NCI-H446 (cell line): ENCODE measurements at regions not wholly inside any gene's neighbourhood (a gene's known extent, or its start where the extent isn't known, plus 50 kb on each side); places are given as distances from the start of the nearest gene placed in this dataset.

Experiments
- DNase-seq, 2 experiments: peaks; one replicate each; lab custom pipeline; 2025; lab: John Stamatoyannopoulos, UW

DNA sequence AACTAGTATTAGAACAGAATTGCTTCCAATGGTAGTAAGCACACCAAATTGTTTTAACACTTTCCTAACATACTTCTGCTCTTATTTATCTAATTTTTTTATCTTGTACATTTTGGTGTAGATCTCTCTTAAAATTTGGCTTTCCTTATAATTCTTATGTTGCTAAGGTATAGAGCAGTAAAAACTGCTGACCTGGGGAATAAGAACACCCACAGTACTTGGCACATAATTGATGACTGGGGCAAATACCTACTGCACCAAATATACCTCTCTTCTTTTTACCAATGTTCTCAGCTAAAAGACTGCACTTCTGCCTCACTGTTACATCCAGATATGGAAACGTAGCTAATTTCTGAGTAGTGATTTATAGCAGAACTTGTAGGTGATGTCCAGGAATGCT is 642.2 kb downstream of the LIG4 start:
- no peak for DNase-seq

DNA sequence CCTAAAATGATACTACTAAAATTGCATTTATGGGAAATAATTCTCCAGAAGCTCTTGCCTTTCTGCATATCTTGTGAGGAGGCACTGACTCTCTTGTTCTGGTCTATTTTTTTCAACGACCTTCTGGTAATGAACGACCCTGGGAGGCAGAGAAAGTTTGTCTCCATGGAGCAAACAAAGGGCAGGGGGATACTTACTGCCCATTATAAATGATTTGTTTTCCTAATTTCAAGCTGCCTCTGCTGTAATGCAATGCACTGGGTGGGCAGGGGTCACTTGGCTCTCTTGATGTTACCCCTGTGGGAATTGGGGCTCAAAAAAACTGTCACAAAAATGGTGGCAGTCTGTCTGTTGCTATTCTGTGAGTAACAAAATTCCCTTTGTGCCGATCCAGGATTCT is 643.2 kb downstream of the LIG4 start:
- no peak for DNase-seq

DNA sequence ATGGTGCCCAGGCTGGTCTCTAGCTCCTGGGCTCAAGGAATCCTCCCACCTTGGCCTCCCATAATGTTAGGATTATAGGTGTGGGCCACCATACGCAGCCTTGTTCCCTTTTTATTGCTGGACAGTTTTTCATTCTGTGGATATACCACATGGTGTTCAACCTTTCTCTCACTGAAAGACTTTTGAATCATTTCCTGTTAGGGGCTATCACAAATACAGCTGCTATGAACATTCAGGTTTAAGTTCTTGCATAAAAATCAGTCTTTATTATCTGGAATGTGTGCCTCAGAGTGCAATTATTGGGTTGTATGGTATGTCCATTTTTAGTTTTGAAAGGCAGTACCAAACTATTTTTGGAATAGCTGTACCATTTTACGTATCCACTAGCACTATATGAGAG is 647.2 kb downstream of the LIG4 start:
- DNase-seq, result no peak

DNA sequence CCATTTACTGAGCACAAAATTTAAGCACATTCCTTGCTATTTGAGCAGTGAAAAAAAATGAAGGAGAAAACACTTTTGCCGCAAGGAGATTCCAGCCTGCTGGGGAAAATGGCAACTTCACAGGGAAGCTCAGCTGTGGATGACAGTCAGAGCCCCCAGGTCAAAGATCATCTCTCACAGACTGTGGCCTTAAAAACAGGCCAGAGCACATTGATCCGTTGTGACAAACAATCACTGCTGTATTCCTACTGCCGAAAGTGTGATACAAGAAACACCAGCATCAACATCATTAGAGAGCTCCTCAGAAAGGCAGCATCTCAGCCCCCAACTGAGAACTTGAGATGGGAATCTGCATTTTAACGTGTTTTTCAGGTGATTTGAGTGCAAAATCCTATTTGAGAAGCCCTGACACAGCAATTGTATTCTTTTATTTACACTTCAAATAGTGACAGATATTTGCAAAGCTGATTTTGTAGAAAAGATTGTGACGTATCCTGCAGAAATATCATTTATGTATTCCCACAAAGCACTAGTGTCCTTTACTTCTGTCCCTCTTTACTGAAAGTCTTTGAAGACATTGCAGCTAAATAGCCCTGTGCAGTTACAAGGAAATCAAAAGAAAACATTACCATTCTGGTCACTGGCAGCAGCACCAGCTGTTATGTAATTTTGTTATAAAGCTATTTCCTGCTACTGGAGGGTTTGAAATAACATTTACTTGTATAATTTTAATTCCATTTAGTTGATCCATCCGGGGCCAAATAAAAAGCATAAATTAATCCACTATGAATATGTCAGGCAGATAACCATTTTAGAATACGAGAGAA is 652.0 kb downstream of the LIG4 start:
- no peak for DNase-seq

DNA sequence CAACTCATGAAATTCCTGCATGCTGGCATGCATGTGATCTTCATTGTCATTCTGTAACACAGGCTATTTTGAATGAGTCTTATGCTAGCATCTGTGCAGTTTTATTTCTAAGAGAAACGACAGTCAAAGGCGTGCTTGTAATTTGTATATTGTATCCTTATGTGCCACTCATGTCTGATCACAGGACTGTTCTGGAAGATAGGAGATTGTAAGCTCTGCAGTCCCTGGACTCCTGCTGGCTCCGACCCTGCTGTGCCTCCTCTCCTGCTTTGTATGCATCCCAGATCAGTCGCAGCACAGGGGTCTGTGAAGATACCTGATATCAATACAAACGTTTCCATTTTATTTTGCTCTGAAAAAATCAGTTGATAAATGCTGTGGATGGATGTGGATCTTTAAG is 653.1 kb downstream of the LIG4 start:
- no peak for DNase-seq

DNA sequence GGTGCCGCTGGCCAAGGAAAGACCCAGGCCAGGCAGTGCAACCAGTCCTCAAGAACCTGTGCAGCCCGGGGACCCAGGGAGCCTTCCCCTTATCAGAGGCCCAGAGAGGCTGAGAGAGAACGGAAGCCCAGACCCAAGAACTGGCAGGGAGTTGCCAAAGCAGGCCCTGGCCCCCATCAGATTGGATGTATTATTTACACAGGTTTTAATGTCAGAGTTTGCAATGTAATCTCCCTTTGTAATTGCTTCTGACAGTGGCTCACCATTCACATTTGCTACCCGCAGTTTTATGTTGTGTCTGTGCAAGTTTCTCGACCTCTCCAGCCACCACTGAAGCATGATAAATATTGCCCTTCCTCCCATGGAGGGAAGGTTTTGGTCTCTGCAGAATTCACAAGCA is 660.9 kb downstream of the LIG4 start:
- DNase-seq, result no peak

DNA sequence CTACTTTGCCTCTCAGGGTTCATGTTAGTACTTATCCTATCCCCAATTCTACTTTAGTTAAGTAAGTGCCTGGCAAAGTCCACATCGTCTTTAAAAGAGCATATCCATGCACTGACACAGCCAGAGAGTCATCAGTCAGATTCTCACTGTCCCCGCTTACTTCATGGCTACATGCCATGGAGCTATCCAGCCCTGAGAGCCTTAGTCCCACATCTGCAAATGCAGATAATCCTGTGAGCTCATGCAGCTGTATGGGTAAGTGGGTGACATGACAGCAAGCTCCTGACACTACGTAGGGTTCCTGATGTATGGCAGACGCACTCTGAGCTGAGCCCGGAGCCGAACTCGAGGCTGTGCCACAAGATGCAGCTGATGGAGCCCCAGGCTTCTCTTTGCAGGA is 661.5 kb downstream of the LIG4 start:
- no peak for DNase-seq

DNA sequence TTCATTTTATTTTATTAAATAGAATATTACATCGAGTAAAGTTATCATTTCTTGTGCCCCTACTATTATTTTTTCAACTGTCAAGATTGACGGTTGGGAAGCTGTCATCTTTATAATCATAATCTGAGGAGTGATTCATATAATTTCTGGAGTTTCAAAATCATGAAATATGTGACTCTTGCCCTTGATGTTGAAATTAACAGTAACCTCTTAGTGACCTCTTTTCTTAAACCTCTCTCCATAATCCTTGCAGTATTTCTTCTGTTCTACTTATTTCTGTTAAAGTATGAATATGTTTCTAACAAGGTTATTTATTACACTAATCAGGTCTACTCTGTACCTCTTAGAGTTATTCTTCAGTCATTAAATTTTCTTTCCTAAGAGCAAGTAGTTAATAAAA is 663.8 kb downstream of the LIG4 start:
- DNase-seq, result no peak

DNA sequence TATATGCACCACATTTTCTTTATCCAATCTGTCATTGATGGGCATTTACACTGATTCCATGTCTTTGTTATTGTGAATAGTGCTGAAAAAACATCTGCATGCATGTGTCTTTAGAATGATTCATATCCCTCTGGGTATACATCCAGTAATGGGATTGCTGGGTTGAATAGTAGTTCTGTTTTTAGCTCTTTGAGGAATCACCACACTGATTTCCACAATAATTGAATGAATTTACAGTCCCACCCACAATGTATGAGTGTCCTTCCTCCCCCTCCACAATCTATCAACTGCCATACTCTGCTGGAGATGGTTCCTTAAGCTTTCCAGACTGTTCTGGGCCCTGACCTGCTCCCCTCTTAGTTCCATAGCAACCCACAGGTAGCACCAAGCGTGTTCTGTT is 667.0 kb downstream of the LIG4 start:
- no peak for DNase-seq

DNA sequence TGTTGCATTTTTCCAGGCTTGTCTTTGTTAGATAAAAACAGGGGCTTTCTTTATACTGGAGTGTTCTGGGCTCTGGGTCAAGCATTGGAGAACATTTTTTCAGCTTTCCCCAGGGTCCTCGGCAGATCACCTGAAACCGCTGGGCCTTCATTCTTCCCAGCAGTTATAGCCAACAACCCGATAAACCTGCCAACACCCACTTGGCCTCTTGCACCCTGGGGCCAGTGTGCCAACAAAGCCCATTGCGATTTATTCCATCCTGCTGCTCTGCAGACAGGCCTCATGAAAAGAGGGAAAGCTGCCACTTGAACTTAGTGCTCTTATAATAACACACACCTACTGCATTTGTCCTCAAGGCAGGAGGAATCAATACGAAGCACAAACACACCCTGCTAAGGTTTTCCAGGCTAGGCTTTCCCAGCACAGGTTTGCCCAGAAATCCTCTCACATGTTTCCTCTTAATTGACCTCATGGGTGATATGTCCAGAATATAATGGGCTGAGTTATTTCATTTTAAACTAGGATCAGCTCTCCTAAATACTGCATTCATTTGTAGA is 669.3 kb downstream of the LIG4 start:
- DNase-seq, result no peak

DNA sequence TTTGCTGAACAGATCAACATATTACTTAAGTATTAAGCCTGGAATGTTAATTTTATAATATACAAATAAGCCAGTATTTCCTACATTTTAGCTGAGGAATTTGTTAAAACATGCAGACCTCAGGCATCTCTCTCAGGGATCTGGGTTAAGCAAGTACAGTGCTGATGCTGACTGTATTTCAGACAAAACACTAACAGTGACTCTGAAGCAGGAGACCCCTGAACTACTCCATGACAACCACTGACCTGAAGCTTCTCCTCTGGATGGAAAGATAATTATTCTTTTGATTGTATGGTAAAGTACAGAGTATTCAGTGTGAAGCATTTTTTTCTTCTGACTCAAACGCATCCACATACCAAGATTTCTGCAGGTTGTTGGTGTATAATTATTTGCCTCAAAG is 680.8 kb downstream of the LIG4 start:
- no peak for DNase-seq

DNA sequence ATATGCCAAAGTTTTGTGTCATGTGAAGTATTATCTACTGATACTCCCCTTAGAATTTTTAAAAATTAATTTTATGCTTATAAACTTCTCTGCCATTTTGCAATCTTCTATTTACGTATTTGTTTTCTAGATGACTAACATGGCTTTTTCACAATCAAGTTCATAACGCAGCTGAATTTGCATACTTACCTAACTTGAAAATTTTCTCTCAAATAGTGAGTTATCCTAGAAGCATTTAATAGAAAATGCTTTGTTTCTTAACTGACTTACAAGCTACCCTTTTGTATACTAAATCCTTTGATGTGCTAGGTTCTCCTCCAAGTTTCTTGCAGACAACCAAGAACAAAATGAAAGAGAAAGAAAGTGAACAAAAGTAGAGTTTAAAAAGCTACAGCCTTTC is 683.5 kb downstream of the LIG4 start:
- DNase-seq, result no peak

DNA sequence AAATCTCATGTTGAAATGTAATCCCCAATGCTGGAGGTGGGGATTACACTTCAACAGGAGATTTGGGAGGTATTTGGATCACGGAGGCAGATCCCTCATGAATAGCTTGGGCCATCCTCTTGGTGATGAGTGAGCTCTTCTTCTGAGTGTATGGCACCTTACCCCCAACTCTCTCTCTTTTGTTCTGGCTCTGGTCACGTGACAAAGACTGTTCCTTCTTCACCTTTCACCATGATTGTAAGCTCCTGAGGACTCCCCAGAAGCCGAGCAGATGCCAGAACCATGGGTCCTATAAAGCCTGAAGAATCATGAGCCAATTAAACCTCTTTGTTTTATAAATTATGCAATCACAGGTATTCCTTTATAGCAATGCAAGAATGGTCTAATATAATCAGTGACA is 684.2 kb downstream of the LIG4 start:
- DNase-seq, result no peak

DNA sequence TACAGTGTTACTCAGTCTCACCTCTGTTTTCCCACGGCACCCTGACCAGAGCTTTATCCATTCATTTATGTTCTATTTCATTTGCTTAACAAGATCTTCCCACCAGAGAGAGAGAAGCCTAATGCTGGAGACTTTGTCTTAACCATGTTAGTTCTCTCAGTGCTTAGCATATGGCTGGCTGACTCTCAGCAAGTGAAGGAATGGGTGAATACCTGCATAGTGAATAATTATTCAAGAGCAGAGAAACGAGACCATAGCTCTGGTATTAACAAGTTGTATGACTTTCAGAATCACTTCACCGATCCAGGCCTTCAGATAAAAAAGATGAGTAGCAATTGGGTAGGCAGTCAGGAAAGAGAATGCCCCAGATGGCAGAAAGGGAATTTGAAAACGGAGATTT is 686.3 kb downstream of the LIG4 start:
- DNase-seq, result no peak

DNA sequence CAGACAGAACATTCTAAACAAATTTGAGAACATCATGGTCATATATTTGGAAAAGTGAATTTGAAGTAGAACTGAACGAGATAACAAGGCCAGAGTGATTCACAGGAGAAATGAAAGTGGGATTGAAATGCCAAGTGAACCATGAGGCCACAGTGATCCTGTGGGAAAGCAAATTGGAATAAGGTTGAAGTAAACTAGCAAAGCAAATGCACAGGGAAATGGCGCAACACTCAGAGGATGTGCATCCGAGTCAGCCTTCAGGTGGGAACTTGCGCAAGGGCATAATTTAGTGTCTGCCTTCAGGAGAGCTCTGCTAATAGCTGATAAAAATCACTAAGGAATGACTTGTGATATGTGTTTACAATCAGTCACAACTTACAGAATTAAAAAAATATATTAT is 696.6 kb downstream of the LIG4 start:
- no peak for DNase-seq

DNA sequence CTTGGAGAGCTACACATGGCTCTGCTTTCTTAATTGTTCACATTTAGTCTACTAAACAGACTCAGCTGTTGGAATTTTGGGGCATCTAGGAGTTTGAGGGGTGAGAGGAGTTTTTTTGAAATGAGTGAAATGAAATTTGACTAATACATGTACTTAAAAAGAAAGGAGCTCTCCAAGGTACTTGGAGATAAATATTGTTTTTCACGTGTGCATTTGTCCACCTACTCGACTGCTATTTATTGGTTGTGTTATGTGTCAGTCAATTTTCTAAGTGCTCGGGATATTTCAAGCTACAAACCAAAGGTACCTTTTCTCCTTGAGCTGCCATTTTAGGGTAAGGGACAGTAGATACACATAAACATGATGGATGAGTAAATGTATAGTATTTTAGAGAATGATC is 697.0 kb downstream of the LIG4 start:
- DNase-seq, result no peak

DNA sequence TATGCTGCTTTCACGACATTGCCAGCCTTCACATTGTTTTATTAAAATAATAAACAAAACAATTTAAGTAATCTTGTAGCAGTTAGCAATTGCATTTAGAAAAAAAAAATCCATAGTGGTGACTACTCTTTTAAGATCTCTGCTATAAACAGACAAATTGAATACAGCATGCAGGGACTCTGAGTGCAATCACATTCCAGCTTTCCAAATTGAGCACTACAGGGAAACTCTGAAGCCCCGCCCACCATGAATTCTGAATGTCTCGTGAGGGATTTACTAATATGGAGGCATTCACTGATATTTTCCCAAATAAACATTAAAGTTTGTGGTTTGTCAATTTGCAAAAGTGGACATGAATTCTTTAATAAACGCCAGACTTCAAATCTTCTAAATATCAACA is 698.8 kb downstream of the LIG4 start:
- DNase-seq, result no peak

DNA sequence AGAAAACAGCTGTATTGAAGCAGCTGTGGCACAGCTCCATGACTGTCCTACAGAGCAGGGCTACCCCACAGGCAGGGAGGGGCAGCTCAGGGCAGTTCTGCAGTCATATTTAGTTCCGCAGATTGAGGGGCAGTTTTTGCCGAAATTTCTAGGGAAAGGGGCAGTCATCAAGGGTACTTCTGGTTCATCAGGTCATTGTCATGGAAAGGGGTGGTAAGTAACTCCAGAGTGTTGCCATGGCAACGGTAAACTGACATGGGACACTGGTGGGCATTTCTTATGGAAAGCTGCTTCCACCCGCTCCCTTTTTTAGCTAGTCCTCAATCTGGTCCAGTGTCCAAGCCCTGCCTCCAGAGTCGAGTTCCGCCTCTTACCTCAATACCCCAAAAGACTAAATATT is 702.8 kb downstream of the LIG4 start:
- DNase-seq, result no peak

DNA sequence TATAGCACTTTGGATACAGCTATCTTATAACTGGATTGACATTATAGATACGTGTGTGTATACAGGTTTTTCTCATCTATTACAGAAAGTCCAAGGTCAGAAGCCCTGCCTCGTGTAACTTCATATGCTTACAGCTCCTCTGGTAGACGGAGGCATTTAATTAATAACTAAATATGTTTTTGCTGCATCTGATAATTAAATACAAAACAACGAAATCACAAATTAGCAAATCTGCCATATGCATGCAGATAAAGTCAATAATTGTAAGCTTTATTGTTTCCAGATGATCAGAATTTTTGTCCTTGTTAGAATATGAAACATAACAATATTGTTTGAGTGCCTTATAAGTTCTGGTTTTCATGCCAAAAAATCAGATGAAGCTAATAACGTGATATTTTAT is 717.7 kb downstream of the LIG4 start:
- DNase-seq, result no peak

DNA sequence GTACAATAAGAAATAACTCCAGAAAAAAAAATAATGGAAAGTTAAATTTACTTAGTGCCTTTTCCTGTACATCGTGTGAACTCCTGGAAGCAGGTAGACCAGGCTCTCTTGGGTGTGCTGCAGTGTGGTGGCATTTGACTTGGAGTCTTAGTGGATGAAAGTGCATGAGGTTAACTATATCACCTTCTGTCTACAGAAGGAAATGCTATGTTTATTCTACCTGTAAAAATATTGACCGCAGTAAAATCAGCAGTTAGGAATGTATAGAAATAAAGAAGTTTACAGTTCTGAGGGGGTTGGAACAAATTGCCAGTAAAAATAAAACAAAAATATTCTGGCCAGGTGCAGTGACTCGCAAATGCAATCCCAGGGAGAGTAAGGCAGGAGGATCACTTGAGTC is 722.1 kb downstream of the LIG4 start:
- no peak for DNase-seq

DNA sequence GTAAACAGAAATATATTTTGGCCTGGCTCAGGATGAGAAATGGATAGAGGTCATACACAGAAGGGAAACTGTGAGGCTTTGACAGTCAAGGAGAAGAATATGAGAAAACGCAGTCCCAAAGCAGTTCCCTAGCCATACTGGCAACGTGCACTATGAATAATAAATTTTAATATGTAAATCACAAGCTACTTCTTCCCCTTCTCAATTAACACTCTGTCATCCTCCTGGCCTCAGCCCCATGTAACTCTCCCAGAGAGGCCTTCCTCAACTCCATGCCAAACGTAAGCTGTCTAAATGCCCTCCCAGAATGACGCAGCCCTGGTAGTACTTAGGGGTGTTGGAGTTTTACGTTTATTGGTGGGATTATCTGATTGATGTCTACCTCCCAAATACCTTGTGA is 732.6 kb downstream of the LIG4 start:
- DNase-seq, result no peak

DNA sequence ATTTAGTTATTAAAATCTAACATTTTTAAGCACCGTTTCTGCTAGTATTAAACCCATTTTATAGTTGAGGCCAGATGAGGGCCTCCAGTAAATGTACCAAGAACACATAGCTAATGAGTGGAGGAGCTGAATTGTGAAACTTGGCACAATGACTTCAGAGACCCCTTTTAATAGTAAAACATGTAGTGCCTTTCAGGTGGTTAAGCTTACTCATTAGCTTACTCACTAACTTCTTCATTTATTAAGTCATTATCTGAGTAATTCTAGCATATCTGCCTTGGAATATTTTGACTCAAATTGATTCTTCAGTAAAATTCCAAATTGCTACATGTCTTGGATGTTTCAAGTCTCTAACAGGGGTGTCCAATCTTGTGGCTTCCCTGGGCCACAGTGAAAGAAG is 735.2 kb downstream of the LIG4 start:
- no peak for DNase-seq

DNA sequence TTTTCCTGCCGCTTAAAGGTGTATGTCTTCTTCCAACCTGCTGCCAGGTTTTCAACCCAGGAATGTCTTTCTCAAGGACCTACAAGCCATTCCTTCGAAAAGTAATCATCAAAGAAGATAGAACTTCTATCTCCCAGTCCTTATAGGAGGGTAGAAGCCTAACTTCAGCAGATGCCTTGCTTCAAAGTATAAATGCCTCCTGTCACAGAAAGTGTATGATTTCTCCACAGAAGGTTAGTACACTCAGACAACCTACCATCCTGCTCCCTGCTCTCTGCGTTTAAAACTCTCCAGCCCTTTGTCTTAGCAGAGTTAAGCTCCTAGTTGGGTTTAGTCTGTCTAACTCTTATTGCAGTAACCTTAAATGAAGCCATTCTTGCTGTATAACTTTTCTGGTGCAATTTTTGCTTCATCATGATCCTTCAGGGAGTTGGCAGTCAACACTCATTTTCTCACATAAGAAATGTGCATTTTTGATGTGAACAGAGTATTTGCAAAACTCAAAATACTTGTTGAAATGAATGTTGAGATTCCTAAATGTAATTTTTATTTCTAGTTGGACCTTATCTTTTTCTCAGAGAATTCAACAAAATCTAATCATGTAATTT is 737.5 kb downstream of the LIG4 start:
- DNase-seq, result no peak
